ENCODE measurements at regions not wholly inside any gene's neighbourhood (a gene's known extent, or its start where the extent isn't known, plus 50 kb on each side); places are given as distances from the start of the nearest gene placed in this dataset.
"Not testable (repeated sequence)": the region's sequence is repeated elsewhere in the genome, so short reads cannot be mapped to it uniquely, and the experiment has no call there.

DNA sequence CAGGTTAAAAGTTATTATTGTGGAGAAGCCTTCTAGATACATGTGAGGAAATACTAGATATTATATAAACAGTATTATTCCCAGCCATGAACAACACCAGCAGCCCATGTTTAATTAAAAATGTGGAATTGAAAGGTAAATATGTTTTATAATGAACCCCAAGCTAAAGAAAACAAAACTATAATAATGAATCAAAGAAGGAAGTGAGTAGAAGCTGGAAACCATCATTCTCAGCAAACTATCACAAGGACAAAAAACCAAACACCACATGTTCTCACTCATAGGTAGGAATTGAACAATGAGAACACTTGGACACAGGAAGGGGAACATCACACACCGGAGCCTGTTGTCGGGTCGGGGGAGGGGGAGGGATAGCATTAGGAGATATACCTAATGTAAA, 167.6 kb upstream of the CXXC4 start:
- DNase-seq (ENCODE audit: low read depth in 2 of 2) = not testable (repeated sequence)

DNA sequence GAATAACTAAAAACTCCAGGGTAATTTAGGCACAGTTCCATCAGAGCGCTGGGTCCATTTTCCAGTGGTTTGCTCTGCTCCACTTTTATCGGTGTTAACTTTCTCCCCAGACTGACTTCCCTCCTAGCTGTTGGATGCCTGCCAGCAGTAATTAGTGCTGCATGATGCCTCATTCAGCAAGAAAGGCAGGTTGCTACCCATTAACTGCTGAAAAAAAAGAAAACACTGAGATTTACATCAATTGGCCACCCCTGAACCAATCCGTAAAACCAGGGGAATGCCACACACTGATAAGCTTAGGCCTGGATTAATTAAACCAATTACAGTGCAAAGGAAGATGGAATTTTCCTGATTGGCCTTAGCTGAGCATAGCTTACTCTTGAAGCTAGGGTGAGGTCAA, 182.4 kb upstream of the CXXC4 start:
- no peak for DNase-seq (ENCODE audit: low read depth in 2 of 2)

DNA sequence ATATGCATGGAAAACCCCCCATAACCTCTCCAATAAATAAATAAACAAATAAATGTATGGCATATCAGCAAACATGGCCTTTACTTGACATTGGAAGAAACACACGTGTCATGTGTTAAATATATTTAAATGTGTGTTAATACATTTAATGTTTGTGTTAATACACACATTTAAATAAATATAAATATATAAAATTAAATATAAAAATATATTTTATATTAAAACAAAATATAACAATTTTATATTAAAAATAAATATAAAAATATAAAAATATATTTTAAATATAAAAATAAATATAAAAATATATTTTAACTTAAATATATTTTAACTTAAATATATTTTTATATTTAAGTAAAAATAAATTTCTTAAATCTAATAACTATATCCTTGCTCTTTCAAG, 187.6 kb upstream of the CXXC4 start:
- no peak for DNase-seq (ENCODE audit: low read depth in 2 of 2)

DNA sequence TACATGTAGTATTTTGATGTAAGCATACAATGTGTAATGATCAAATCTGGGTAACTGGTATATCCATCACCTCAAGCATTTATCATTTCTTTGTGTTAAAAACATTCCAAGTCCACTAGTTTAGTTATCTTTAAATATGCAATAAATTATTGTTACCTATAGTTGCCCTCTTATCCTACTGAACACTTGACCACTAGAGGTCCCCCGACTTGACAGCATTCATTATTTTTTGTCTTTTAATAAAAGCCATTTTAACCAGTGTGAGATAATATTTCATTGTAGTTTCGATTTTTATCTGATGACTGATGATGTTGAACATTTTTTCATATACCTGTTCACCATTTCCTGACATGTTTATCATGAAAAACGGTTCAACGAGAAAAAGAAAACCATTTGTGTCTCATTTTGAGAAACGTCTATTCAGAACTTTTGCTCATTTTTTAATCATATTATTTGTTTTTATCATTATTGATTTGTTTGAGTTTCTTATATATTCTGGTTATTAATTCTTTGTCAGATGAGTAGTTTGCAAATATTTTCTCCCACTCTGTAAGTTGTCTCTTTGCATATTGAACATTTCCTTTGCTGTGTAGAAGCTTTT, 199.0 kb upstream of the CXXC4 start:
- DNase-seq (ENCODE audit: low read depth in 2 of 2) = no peak

DNA sequence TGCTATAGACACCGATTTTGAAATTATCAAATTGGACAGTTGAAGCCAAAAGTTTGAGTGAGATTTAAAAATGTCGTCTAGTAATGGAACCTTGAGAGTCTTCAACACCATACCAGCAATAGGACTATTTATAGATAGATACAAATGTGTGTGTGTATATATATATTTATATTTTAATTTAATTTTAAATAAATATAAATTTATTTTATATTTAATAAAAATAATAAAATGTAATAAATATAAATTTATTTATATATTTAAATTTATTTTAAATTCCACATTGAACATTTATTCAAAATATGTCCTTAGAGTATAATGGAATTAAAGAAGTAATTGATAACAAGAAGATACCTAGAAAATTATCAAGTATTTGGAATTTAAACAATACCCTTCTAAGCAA, 221.9 kb upstream of the CXXC4 start:
- DNase-seq (ENCODE audit: low read depth in 2 of 2) = no peak

DNA sequence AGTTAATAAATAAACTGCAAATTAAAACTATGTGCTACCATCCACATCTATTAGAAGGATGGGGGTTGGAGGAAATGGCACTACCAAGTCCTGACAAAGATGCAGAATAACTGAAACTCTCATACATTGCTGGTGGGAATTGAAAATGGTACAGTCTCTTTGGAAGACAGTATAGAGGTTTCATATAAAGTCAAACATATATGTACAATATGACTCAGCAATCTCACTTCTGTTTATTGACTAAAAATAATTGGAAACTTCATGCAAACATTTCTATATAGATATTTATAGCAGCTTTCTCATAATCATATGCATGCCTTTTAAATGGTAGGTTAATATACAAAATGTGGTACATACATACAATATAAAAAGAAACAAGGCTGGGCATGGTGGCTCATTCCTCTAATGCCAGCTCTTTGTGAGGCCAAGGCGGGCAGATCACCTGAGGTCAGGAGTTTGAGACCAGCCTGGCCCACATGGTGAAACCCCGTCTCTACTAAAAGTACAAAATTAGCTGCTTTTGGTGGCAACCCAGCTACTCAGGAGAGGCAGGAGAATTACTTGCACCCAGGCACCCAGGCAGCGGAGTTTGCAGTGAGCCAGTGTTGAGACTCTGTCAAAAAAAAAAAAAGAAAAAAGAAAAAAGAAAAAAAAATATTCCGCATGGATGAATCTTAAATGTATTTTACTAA, 225.0 kb upstream of the CXXC4 start:
- no peak for DNase-seq (ENCODE audit: low read depth in 2 of 2)

DNA sequence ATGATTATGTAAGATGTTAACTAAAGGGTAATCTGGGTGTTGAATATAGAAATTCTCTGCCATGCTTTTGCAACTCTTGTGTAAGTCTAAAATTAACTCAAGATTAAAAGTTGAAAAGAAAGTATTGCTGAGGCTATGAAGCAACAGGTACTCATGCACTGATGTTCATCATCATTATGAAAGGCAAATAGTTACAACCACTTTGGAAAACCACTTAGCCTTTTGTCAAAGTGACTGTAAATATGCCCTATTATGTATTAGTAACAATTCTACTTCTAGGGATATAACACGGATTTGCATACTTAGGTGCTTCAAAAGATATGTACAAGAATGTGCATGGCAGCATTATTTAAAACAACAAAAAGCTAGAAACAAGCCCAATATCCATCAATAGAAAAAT, 227.8 kb upstream of the CXXC4 start:
- DNase-seq (ENCODE audit: low read depth in 2 of 2) = no peak

DNA sequence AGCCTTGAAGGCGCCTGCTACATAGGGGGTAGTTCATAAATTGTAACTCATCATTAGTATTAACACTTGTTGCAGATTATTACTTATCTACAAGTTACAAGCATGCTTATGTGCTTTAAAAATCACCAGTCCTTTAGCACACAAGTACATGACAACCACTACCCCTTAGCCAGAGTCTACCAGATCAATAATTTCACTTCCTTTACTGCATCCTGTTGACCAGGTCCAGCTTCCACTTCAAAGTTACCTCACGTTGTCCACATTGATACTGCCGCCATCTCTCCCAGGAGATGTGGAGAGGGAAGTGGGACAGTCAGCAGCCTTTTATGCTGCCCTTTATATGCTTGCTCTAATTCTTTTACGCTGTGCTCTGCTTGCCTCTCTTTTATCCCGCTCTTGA, 231.3 kb upstream of the CXXC4 start:
- no peak for DNase-seq (ENCODE audit: low read depth in 2 of 2)

DNA sequence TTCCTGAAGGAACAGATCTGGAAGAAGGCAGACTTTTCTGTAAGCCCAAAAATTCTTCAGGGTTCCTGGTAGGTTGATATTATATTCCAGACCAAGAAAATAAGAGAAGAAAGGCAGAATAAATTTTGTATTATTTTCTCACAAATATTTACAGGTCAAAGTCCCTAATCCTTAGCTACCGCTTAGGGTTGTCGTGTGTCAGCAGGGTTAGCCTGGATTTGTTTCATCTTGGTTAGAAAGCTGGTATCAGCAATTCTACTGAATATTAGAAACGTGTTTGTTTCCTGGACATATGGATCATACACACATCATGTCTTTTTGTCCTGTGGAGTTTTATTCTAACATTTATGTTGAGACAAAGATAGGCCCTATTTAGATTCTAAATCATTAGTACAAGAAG, 232.9 kb upstream of the CXXC4 start:
- no peak for DNase-seq (ENCODE audit: low read depth in 2 of 2)

DNA sequence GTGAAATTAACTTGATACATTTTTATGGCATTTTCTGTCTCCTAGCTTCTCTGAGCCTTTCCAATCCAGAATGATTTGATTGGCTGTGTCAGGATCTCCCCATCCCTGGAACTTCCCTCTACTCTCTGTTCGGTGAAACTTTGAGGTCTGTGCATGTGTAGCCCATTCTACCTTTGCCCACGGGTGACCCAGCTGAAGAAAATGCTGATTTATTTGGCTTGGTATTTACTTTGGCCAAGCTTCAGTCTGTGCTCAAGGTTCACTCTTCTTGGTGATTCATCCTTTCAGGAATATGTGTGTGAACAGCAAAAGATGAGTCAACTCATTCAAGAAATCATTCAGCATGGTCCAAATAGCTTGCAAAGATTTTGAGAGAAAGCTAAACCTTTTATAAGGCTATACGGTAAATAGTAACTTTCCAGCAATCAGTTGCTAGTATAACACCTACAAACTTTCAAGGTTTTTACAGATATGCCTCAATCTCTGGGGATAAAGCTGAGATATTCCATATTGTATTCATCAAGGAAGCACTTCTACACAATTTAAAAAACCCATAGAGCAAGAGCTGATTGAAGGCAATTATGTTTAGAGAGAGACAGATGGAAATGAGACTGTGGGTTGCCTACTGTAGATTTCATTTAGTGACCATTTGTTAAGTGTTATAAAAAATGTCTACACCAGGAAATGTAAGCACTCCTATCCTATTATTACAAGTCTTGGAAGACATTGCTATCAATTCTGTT, 233.9 kb upstream of the CXXC4 start:
- DNase-seq (ENCODE audit: low read depth in 2 of 2) = no peak

DNA sequence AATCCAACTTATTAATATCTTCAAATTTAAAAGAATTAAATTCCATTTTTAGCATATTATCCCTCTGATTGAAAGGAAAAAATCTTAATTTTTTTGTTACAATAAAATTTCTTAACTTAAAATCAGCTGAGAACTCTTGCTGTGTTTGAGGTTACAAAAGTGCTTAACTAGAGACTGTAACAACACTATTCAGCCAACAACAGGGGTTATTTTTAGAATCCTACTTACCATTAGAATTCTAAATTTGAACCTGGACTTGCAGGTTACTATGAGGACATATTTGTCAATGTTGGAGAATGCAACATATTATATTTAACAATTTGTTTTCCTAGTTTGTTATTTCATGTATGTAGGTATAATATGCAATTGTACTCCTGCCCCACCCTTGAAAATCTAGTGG, 238.1 kb upstream of the CXXC4 start:
- no peak for DNase-seq (ENCODE audit: low read depth in 2 of 2)

DNA sequence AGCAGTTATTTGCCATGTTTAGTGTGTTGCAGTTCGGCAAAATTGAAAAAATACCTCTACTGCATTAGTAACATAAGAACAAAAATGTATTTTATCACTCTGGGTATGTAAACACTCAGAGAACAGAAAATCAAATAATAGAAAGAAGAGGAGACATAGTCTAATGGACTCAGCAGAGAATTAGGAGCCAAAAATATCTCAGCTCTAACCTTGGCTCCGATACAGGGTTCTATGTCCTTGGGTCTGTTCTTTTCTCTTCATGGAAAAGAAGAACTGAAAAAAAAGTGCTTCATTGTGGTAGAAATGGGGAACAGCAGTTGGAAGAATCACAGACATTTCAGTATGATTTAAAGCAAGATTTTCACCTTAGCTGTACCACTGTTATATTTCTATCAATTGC, 240.5 kb upstream of the CXXC4 start:
- DNase-seq (ENCODE audit: low read depth in 2 of 2) = no peak

DNA sequence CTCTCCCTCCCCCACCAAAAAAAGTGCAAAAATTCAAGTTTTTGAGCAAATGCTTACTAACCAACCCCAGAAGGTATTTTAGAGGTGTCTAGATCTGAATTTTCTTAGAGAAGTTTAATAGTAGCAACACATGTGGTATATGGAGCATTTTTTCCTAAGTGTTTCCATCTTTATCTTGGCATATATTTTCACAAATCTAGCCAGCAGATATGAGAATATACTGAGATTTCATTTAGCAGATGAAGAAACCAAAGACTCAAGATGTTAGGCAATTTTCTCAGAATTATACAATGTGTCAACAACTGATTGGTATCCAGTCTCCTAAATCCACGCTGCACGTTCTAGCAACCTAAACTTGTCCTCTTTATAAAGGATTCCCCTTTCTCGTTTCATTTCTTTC, 245.5 kb upstream of the CXXC4 start:
- no peak for DNase-seq (ENCODE audit: low read depth in 2 of 2)

DNA sequence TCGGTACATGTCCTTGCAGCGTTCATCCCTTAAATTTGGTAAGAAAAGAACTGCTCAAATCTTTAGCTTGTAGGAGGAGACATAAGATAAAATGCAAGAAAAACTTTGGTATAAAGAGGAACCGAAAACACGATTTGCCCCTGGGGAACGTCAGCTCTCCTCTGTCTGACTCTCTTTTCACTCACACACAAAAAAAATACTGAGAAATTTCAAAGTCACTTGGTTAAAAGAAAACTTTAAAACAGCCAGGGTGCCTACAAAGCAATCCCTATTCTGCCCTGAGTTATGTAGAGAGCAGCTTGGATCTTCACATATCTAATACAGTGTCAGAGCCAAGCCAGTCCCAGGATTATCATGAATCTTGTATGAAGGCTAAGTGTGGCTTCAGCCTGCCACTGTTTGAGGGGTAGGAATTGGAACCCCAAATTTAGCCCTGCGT, 248.5 kb upstream of the CXXC4 start:
- no peak for DNase-seq (ENCODE audit: low read depth in 2 of 2)

DNA sequence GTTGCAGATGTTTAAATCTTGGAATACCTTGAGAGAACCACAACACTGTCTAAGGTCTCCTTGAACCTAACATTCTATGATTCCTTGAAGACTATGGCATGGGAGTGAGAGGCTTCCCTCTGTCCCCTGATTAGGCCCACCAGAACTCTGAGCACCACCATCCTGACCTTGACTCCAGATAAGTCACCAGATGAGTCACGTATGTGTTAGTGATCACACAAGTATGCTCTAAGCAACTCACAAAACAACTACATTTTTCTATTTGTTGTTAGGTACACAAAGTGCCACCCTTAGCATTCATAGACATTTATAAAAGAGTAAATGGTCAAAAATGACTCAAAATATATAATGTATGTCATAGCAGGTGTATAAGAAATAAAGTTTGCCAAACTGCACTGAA, 252.9 kb upstream of the CXXC4 start:
- DNase-seq (ENCODE audit: low read depth in 2 of 2) = no peak

DNA sequence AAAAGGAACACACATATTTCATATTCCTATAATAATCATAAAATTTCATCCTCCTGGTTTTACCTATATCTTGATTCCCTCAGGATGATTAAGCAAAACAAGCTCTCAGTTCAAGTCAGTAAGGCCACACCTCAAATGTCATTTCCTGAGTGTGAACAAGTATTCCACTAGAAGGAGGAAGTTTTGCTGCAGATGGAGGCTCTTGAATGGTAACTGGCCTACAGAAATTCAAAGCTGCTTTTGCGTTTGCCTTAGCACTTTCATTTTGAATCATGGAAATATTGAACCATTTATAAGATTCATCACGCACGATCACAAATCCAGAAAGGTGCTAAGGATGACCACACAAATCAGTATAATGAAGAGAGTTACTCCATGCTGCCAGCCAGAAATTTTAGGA, 254.4 kb upstream of the CXXC4 start:
- DNase-seq (ENCODE audit: low read depth in 2 of 2) = no peak

DNA sequence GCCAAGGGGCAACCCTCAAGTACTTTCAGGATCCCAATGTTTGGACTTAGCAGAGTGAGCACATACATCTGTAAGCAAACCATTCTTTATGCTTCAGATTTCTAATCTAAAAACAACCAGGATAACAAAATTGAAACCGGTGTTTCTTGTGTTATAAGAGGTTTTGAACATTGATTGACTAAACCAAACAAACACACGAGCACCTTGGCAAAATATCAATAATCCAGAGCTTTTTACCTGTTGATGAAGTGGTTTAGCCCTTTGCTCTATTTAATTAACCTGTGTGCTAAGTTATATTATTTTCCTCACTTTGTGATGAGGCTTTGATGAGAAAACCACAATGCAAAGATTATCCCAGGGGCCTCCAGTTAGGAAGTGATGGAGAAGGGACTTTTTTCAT, 255.3 kb upstream of the CXXC4 start:
- DNase-seq (ENCODE audit: low read depth in 2 of 2) = no peak

DNA sequence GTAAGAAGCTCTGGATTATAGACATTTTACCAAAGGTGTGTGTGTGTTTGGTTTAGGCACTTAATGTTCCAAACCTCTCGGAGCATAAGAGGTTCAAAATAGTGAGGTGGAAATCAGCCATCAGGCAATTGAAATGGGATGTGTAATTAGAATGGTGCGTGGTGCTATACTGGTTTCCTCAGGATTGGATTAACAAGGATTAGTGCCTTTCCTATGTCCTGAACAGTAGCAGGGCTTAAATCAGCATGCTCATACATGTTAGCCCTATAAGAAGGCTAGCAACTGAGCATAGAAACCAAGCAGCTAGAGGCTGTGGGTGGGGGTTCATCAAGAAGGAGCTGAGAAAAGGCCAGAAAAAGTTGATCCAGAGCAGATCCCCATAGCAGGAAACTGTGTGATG, 256.8 kb upstream of the CXXC4 start:
- no peak for DNase-seq (ENCODE audit: low read depth in 2 of 2)

DNA sequence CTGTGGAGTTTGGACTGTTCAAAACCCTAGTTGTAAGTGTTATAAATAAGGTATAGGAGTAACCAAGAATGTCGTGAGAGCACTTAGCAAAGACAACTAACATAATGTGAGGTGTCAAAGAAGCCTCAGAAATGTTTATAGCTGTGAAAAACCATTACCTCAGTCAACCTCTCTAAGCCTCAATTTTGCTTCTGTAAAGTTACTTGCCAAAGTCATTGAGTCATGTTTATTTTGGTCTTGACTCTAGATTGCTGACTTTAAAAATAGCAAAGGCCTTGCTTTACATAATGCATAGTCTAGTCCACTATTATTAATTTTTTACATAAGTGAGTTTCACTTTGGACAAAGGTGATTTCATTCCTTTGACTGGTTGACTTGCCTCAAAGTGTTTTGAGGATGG, 257.6 kb upstream of the CXXC4 start:
- DNase-seq (ENCODE audit: low read depth in 2 of 2) = no peak

DNA sequence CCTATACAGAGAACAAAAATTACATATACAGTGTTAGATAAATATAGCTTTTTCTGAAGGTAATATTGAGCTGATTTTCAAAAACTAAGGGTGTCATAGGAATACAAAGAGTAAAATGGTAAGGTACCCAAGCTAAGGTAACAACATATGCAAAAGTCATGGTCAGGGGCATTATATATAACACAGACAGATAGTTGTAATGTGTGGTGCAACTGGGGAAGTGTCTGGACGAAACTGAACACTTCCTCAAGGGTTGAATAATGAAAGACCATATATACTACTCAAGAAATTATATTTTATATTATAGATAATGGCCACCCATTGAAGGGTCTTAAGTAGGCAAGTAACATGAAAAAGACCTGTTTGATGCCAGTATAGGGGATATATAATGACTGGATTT, 262.1 kb upstream of the CXXC4 start:
- no peak for DNase-seq (ENCODE audit: low read depth in 2 of 2)

DNA sequence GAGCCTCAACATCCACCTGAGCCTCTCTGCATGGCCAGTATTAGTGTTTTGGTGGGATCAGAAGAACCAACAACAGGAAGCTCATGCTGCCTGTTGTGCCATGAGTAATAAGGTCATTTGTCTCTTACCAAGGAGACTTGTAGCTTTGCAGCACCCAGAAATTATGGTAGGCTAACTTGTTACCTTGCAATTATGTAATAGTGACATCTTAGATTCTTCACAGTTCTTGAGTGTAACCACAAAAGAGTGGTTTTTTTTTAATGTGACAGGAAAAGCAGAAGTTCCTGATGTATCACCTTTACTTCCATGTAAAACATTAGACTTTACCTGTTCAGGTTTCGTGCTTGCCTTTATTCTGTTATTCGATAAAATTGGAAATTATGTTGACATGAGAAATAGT, 263.9 kb upstream of the CXXC4 start:
- no peak for DNase-seq (ENCODE audit: low read depth in 2 of 2)

DNA sequence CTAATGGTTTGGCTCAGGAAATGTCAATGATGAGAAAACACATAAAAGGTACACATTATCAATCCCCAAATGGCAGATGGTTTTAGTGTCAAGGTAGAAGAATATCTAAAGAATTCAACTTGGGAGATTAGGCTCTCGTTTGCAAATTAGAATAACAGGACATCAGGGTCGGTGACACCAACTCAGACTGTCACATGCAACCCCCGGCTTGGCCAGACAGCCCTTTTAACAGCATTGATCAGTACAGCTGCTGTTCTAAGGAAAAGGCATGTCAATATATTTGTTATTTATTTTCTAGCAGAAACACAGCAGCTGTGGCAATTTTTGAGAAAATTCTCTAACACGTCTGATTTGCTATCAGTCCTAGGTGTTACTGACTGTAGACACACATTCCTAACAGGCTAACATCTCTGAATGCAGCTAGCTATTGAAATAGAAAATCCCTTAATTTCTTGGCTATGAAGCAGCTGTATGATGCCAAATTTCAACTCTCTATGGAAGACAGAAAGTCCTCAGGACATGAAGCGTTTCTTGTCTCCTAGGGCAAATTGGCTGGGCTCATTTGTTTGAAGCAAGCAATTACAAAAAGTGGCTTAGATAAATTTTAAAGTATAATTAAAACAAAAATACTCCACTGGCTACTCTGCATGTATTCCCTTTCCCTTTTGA, 269.0 kb upstream of the CXXC4 start:
- DNase-seq (ENCODE audit: low read depth in 2 of 2) = no peak

DNA sequence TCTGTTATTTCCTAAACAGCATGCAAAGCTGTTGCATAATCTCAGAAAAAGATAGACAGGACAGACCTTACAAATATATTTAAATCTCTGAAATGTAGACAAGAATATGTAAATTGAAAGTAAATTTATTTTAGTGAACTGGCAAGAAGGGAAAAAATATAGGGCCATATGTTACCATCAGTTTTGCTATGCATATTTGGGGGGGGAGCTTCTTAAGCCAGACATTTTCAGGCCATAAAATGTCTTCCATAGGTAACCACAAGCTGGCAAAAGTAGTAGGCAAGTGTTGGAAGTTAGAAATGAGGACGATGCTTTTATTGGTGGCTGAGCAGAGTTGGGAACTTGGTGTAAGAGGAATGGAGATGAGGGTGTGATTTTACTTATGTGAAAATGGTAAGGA, 272.0 kb upstream of the CXXC4 start:
- no peak for DNase-seq (ENCODE audit: low read depth in 2 of 2)

All from stimulated activated CD8-positive, alpha-beta memory T cell treated with anti-CD3 and anti-CD28 coated beads, Interleukin-2, amount 100 ng/mL, for 48 hours (primary cell).